Glutamatergic neuron (in vitro differentiated cells): ENCODE measurements at regions not wholly inside any gene's neighbourhood (a gene's known extent, or its start where the extent isn't known, plus 50 kb on each side); places are given as distances from the start of the nearest gene placed in this dataset.

ENCODE experiments used
- DNase-seq: peaks from one replicate; pipeline ENCODE4 v3.0.0; 2022
- H3K27ac Mint-ChIP-seq: one replicate; pipeline ENCODE4 v1.8.0; 2020; ENCODE audit warnings: mild to moderate bottlenecking, mixed read lengths, inconsistent platforms; ENCODE audit not compliant: unreplicated experiment
- H3K27me3 Mint-ChIP-seq: one replicate; pipeline ENCODE4 v1.8.0; 2020; ENCODE audit warnings: mild to moderate bottlenecking, moderate library complexity, mixed read lengths, inconsistent platforms; ENCODE audit not compliant: unreplicated experiment
- H3K36me3 Mint-ChIP-seq: one replicate; pipeline ENCODE4 v1.8.0; 2020; ENCODE audit warnings: mild to moderate bottlenecking, mixed read lengths, inconsistent platforms; ENCODE audit not compliant: unreplicated experiment
- H3K4me1 Mint-ChIP-seq: one replicate; pipeline ENCODE4 v1.8.0; 2020; ENCODE audit warnings: mild to moderate bottlenecking, low read depth, mixed read lengths, inconsistent platforms; ENCODE audit not compliant: unreplicated experiment
- H3K4me3 Mint-ChIP-seq: one replicate; pipeline ENCODE4 v1.8.0; 2020; ENCODE audit warnings: mild to moderate bottlenecking, mixed read lengths, inconsistent platforms; ENCODE audit not compliant: unreplicated experiment
- H3K9me3 Mint-ChIP-seq: one replicate; pipeline ENCODE4 v1.8.0; 2020; ENCODE audit warnings: mild to moderate bottlenecking, moderate library complexity, mixed read lengths, inconsistent platforms; ENCODE audit not compliant: unreplicated experiment
- TF ChIP-seq, protein P1 (sequence below): fragments of 200-600 bp; sonication (generic); IDR thresholded peaks from one replicate; pipeline ENCODE4 v1.5.0; 2021; ENCODE audit not compliant: partially characterized antibody, unreplicated experiment

DNA sequence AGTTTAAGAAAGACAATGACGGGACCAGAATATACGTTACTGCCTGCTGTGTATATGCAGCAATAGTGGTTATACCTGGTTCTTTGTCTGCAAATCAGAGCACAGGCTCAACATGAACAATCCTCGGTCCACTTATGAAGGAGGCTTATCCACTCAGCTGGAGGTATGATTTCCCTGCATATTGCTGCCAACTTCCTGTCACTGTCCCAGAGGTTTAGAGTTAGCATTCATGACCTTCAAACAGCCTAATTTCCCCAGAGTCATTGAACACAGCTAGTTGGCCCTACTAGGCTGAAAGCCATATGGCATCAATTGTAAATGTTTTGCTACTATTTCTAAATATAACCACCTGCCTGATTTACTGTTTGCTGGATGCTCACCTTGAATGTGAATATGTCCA, 224.9 kb upstream of the ZNF717 start:
- no peak for DNase-seq
- Mint-ChIP-seq H3K27ac (no peak overlapping the region), H3K4me1 (peaks cover 4% of the 10 kb centered on the region), H3K9me3 (no peaks in the 10 kb centered on the region), H3K4me3 (no peak overlapping the region), H3K36me3 (no peaks in the 10 kb centered on the region), H3K27me3 (no peaks in the 10 kb centered on the region)
- TF ChIP-seq, protein P1, sequence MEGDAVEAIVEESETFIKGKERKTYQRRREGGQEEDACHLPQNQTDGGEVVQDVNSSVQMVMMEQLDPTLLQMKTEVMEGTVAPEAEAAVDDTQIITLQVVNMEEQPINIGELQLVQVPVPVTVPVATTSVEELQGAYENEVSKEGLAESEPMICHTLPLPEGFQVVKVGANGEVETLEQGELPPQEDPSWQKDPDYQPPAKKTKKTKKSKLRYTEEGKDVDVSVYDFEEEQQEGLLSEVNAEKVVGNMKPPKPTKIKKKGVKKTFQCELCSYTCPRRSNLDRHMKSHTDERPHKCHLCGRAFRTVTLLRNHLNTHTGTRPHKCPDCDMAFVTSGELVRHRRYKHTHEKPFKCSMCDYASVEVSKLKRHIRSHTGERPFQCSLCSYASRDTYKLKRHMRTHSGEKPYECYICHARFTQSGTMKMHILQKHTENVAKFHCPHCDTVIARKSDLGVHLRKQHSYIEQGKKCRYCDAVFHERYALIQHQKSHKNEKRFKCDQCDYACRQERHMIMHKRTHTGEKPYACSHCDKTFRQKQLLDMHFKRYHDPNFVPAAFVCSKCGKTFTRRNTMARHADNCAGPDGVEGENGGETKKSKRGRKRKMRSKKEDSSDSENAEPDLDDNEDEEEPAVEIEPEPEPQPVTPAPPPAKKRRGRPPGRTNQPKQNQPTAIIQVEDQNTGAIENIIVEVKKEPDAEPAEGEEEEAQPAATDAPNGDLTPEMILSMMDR = no peak

DNA sequence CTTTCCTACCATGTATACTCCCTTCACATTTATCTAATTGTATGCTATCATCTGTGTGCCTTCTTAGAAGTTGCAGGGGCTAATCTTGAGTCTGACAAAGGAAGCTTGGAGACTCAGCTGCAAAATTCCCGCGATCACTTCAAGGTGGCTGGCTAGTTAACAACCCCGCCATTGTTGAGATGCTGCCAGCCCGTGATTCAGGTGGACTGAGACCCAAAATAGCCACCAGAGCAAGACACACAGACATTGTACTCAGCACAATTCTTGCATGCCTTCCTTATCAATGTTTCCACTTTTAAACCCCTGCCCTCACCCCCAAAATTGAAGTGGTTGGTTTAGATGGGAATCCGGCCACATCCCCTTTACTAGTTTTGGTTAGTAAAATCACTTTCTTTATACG, 225.8 kb upstream of the ZNF717 start:
- DNase-seq = no peak
- Mint-ChIP-seq H3K9me3 (no peaks in the 10 kb centered on the region), H3K27me3 (no peaks in the 10 kb centered on the region), H3K4me3 (no peak overlapping the region), H3K4me1 (peaks cover 4% of the 10 kb centered on the region), H3K36me3 (no peaks in the 10 kb centered on the region), H3K27ac (no peak overlapping the region)
- TF ChIP-seq, protein P1 = no peak

DNA sequence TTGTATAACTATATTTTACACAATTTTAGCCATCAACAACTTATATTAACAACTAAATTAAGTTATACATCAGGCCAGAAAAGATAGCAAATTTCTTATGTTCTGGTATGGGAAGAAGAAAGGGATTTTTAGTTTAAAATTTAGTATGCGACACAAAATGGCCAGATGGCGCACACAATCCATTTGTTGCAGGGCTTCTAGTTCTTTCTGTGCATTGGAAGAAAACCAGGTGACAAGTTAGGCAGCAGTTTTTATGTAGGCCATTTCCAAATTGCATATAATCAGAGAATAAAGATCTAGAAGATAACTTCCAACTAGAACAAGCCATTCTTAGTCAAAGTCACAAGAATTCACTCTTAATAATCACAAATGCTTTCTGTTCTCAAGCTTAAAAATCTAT, 230.1 kb upstream of the ZNF717 start:
- no peak overlapping the region for H3K4me3 Mint-ChIP-seq

DNA sequence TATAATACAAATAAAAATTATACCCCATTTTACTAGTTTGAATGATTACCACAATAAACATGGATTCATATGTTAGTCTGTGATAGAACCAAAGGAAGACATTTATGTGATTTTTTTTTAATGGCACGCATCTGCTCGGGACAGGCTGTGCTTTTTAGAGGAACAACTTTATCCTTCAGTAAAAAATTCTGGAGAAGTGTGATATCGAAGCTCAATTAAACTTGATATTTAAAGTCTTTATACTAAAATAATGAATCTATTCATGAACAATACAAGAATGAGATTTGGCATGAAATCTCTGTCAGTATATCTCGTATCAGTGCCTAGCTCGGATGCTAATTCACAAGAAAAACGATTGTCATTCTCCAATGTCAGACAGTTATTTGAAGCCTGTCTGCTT, 230.8 kb upstream of the ZNF717 start:
- no peak for DNase-seq
- no peak overlapping the region for H3K4me3 Mint-ChIP-seq
- no peaks in the 10 kb centered on the region for H3K4me1 Mint-ChIP-seq
- H3K36me3 Mint-ChIP-seq = no peaks in the 10 kb centered on the region
- TF ChIP-seq, protein P1 = no peak
- H3K27ac Mint-ChIP-seq = no peak overlapping the region
- no peaks in the 10 kb centered on the region for H3K27me3 Mint-ChIP-seq
- no peaks in the 10 kb centered on the region for H3K9me3 Mint-ChIP-seq

More for the DNA sequence above, 230.1 kb upstream of the ZNF717 start:
- DNase-seq = no peak
- no peak overlapping the region for H3K27ac Mint-ChIP-seq
- H3K36me3 Mint-ChIP-seq = no peaks in the 10 kb centered on the region
- H3K9me3 Mint-ChIP-seq = no peaks in the 10 kb centered on the region
- H3K27me3 Mint-ChIP-seq = no peaks in the 10 kb centered on the region
- H3K4me1 Mint-ChIP-seq = no peaks in the 10 kb centered on the region
- TF ChIP-seq, protein P1 = no peak

DNA sequence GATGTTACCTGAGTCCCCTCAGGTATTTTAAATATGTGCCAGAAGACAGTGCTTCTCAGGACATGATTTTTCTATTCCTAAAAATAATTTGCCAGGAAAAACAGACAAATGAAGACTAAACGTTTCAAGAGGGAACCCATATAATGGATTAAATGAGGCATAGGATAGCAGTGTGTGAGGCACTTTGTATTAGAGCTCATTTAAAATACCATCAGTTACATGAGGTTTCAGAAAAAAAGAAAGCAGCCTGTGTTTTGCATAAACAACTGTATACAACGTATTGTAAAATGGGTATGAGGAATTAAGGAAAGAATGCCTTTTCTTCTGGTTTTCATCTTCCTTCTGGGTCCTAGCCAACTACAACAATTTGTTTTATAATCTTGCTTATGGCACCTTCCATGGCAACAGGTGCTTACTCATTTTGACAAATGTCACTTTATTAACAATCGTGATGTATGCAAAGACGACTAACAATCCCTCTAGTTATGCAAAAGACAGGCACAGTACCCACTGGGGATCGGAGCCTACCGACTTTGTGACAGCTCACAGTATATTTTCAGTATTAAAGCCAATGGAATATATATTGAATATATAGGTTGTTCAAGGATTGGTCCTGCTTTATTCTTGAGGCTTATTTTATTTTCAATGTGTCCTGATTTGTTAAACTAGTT, 231.6 kb upstream of the ZNF717 start:
- DNase-seq = no peak
- no peak overlapping the region for H3K4me3 Mint-ChIP-seq
- no peaks in the 10 kb centered on the region for H3K4me1 Mint-ChIP-seq
- H3K9me3 Mint-ChIP-seq = no peaks in the 10 kb centered on the region
- TF ChIP-seq, protein P1 = no peak
- no peaks in the 10 kb centered on the region for H3K27me3 Mint-ChIP-seq
- H3K36me3 Mint-ChIP-seq = no peaks in the 10 kb centered on the region
- no peak overlapping the region for H3K27ac Mint-ChIP-seq
